Body of pancreas (tissue), 4 donors: ENCODE measurements at regions not wholly inside any gene's neighbourhood (a gene's known extent, or its start where the extent isn't known, plus 50 kb on each side); places are given as distances from the start of the nearest gene placed in this dataset.

Experiments used
- CTCF ChIP-seq, 7 experiments: fragments of 450-650 bp in 4 of 7; fragments of 200-600 bp in 3 of 7; sonication (generic) in 3 of 7; IDR thresholded peaks; one replicate each; pipeline ENCODE4 v1.5.1; 2016 to 2019; ENCODE audit warnings: antibody characterized with exemption in 7 of 7
- POLR2A ChIP-seq, 3 donors: fragments of 450-650 bp; IDR thresholded peaks; one replicate each; pipeline ENCODE4 v1.6.1; 2016; ENCODE audit warnings: antibody characterized with exemption in 3 of 3, mild to moderate bottlenecking in 2 of 3

GRCh38 chr5:121100931-121101330 is 636.8 kb downstream of the PRR16 start:
- TF ChIP-seq CTCF (IDR thresholded peaks at IDR 0.05) (no peak), POLR2A (IDR thresholded peaks at IDR 0.05) (no peak)
